GM21447 (cell line): ENCODE measurements at regions not wholly inside any gene's neighbourhood (a gene's known extent, or its start where the extent isn't known, plus 50 kb on each side); places are given as distances from the start of the nearest gene placed in this dataset.
"Not testable (repeated sequence)": the region's sequence is repeated elsewhere in the genome, so short reads cannot be mapped to it uniquely, and the experiment has no call there.

Experiments used
- ATAC-seq: cut with Tn5 transposase; IDR thresholded peaks from one replicate; pipeline ENCODE4 v1.9.1; 2021; ENCODE audit not compliant: unreplicated experiment

- ATAC-seq: no peak
Observed at GRCh38 chr5:109989161-109989560, 299.4 kb downstream of the MAN2A1 start.

DNA sequence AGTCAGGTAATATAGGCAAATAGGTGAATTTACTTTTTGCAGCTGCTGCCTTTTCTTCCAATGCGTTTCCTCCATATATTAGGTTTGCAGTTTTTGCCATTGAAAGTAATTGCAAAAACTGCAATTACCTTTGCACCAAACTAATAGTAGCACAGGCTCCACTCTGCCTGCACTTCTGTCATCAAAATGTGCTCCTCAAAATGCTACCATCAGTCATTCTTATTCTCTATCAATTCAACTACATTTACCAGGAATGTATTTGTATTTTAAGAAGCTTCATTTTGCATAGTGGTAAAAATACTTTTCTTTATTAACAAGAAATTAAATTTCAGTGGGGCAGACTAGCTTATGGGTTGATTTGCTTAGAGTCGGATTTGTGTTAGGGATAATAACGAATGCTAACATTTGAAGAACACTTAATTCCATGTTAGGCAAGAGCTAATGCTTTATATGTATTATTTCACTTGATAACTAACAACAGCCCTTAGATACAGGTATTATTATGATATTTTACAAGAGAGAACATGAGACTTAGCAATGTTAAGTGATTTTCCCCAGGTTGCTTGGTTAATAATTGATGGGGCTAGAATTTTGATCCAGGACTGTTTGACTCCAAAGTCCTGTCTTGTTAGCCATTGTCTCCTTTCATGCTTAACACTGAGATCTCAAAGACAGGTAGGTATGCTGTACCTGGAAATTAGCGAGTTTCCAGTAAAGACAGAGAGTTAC, 300.4 kb downstream of the MAN2A1 start:
- ATAC-seq: no peak

- ATAC-seq: no peak
Observed at GRCh38 chr5:109990723-109991359, 301.1 kb downstream of the MAN2A1 start.

DNA sequence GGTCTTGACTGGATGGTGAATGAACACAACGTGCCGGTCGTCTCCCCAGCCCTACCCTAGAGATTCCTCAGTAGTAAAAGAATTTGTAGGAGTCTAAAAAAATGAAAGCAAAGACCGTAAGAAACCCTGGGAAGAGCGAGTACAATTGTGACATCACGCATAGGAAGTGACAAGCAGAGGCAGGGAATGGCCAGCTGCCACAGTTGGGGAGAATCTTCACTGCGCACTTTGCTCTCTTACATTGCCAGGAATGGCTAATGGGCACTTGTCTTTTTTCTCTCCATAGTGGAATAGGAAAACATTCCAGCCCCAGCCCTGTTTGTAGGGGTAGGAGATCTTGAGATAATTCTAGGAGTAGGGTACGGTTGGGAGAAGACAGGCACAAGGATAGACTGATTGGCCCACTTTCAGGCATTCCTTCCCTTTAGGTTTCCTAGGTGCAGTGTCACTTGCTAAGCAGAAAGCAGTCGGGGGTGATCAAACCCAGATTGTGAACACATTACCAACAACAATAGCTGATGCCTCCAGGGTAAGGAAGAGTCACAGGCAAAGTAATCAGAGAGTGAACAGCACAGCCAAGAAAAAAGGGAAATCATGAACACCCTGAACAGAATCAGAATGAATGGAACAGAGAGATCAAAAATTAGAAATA, 302.7 kb downstream of the MAN2A1 start:
- ATAC-seq: no peak

GRCh38 chr5:109994135-109994534, 304.4 kb downstream of the MAN2A1 start:
- ATAC-seq: no peak

GRCh38 chr5:109996246-109996645, 306.5 kb downstream of the MAN2A1 start:
- no peak for ATAC-seq

DNA sequence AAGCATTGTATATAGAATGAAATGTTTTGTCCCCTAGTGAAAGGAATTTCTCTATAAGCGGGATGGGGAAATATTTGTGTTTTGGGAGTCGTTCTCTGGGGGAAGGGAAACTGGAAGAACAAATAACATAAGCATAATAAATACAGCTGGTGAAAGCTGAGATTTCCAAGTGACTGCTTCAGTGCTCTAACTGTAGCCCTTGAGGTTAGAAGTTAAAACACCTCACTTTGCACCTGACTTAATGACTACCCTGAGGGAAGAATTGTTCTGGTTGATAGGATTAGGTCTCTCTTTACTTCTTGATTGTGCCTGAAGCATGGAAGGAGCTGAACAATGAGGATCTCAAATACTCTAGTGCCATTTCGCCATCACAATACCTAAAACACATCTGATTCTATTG, 307.4 kb downstream of the MAN2A1 start:
- no peak for ATAC-seq

- no peak for ATAC-seq
Observed at GRCh38 chr5:109998208-109998607, 308.5 kb downstream of the MAN2A1 start.

- no peak for ATAC-seq
Observed at GRCh38 chr5:109998726-109999125, 309.0 kb downstream of the MAN2A1 start.

- no peak for ATAC-seq
Observed at GRCh38 chr5:110001648-110002047, 311.9 kb downstream of the MAN2A1 start.

- no peak for ATAC-seq
Observed at GRCh38 chr5:110002652-110003051, 312.9 kb downstream of the MAN2A1 start.

DNA sequence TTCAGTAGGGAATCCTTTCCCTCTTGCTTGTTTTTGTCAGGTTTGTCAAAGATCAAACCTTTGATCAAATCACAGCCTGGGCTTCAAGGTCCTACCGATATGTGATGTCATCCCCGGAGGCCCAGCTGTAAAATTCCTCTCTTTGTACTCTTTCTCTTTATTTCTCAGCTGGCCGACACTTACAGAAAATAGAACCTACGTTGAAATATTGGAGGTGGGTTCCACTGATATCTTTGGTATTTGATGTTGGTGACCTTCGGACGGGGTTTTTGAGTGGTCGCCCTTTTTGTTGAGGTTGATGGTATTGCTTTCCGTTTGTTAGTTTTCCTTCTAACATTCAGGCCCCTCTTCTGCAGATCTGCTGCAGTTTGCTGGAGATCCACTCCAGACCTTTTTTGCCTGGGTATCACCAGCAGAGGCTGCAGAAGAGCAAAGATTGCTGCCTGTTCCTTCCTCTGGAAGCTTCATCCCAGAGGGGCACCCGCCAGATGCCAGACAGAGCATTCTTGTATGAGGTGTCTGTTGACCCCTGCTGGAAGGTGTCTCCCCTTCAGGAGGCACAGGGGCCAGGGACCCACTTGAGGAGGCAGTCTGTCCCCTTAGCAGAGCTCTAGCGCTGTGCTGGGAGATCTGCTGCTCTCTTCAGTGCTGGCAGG, 316.3 kb downstream of the MAN2A1 start:
- ATAC-seq: not testable (repeated sequence)

GRCh38 chr5:110007101-110007500, 317.4 kb downstream of the MAN2A1 start:
- no peak for ATAC-seq

DNA sequence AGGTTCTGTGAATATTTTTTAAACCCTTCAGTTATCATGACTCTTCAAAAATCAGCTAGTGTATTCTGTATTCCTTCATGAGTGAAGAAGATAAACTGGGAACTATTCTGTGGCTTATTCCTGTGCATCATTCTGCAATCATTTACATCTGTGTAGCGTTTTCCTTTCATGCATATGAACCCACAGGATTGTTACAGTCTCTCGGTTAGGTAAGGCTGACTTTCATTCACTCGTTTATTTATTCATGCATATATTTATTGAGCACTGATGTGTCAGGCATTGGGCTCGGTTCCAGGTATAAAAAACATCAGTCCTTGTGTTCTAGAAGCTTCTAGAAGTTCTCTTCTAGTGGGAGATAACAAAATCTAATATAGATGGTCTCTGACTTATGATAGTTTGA, 318.4 kb downstream of the MAN2A1 start:
- no peak for ATAC-seq

DNA sequence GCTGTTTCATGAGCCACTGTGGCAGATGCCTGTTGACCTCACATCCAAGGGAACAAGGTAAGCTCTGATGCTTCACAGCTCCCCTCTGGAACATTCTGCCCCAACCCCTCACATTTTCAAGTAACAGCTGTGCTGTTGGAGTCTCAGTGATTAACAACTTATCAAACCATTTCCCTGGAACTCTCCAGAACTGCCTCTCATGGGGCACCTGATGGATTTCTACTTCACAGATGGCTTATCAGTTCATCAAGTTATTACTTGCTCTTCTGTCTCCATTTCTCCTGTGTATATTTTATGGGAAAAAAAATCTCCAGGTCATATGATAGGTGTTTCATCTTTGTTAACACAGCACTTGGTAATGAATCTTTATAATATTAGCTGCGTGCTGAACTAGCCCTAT, 322.4 kb downstream of the MAN2A1 start:
- ATAC-seq: no peak

GRCh38 chr5:110013017-110013416, 323.3 kb downstream of the MAN2A1 start:
- no peak for ATAC-seq

GRCh38 chr5:110017854-110018253, 328.1 kb downstream of the MAN2A1 start:
- ATAC-seq: no peak

GRCh38 chr5:110018509-110018908, 328.8 kb downstream of the MAN2A1 start:
- ATAC-seq: no peak

- no peak for ATAC-seq
Observed at GRCh38 chr5:110019119-110019518, 329.4 kb downstream of the MAN2A1 start.

DNA sequence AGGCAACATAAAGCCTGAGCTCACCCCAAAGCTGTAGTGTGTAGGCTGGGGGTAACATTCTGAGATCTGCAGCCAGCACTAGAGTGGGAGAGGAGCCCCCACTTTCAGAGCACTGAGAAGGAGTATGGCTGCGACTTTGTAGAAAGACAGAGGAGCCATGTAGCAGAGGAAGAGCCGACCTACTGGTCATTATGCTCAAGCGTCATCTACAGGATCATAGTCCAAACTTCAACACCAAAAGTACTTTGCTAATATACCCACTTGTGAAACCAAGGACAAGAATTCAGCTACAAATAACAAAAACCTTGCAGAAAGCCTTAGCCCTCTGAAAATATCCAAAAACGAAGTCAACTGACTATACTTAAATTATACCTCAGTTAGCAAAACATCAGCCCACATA, 330.1 kb downstream of the MAN2A1 start:
- no peak for ATAC-seq

- no peak for ATAC-seq
Observed at GRCh38 chr5:110021251-110021650, 331.5 kb downstream of the MAN2A1 start.

GRCh38 chr5:110025160-110025559, 335.4 kb downstream of the MAN2A1 start:
- ATAC-seq: no peak
